HG02623 (cell line): ENCODE measurements at regions not wholly inside any gene's neighbourhood (a gene's known extent, or its start where the extent isn't known, plus 50 kb on each side); places are given as distances from the start of the nearest gene placed in this dataset.
"Not testable (repeated sequence)": the region's sequence is repeated elsewhere in the genome, so short reads cannot be mapped to it uniquely, and the experiment has no call there.

Source experiments
- ATAC-seq: cut with Tn5 transposase; IDR thresholded peaks from one replicate; pipeline ENCODE4 v1.9.1; 2021; ENCODE audit warnings: moderate library complexity; ENCODE audit not compliant: unreplicated experiment

- no peak for ATAC-seq
Observed at GRCh38 chr3:193922034-193922774, 213.7 kb upstream of the HES1 start.

- ATAC-seq, result not testable (repeated sequence)
Observed at GRCh38 chr3:193923958-193924357, 212.0 kb upstream of the HES1 start.

DNA sequence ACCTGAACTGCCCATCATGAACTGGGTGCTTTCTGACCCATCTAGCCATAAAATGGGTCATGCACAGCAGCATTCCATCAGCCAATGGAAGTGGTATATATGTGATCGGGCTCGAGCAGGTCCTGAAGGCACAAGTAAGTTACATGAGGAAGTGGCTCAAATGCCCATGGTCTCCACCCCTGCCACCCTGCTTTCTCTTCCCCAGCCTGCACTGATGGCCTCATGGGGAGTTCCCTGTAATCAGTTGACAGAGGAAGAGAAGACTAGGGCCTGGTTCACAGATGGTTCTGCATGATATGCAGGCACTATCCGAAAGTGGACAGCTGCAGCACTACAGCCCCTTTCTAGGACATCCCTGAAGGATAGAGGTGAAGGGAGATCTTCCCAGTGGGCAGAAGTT, 209.9 kb upstream of the HES1 start:
- ATAC-seq, result not testable (repeated sequence)

- ATAC-seq, result not testable (repeated sequence)
Observed at GRCh38 chr3:193927413-193928206, 208.3 kb upstream of the HES1 start.

DNA sequence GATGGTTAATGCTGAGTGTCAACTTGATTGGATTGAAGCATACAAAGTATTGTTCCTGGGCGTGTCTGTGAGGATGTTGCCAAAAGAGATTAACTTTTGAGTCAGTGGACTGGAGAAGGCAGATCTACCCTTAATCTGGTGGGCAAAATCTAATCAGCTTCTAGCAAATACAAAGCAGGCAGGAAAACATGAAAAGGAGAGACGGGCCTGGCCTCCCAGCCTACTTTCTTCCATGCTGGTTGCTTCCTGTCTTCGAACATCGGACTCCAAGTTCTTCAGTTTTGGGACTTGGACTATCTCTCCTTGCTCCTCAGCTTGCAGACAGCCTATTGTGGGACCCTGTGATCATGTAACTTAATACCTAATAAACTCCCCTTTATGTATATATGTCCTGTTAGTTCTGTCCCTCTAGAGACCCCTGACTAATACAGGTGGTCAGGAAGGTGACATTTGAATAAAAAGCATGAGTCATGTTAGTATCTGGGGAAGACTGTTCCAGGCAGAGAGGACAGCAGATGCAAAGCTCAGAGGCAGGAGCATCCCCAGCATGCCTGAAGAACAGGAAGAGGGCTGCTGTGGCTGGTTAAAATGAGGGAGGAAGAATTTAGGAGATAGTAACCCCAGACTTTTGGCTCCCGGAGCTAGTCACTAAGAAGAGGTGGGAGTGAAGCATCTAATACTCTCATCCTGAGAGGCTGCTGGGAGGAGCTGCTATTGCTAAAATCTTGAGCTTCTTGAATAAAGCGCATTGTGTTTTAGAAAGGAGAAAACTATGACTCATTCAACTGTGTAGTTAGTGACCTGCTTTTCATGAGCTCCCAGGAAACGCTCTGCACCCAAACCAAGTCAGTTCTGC, 207.4 kb upstream of the HES1 start:
- ATAC-seq, result no peak

- ATAC-seq, result no peak
Observed at GRCh38 chr3:193929373-193929772, 206.6 kb upstream of the HES1 start.

DNA sequence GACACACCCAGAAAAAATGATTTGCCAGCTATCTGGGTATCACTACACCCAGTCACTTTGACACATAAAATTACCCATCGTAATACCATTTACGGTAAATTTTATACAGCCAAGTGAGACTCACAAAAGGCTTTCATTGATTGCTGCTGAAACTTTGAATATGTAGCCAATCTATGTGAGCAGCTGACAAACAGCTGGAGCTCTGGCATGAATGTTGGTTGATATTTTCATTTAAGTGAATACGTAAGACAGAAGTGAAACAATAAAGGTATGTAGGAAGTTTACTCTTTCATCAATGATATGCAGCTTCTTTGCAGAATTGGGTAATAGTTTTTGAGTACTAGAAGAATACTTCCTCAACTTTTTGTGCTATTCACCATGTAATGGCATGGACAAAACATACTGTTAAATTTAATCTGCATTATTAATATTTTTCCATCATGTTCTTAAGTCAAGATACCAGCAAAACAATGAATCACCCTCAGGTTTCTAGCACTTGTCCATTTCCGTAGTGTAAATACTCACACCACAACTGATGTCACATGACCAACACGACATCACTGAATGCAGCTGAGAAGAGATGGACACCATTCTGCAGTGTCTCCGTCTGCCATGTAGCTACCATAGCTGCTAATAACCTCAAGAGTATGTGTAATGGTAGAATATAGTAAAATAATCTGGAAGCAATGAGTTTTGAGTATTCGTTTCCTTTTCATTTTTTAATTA, 205.9 kb upstream of the HES1 start:
- no peak for ATAC-seq

DNA sequence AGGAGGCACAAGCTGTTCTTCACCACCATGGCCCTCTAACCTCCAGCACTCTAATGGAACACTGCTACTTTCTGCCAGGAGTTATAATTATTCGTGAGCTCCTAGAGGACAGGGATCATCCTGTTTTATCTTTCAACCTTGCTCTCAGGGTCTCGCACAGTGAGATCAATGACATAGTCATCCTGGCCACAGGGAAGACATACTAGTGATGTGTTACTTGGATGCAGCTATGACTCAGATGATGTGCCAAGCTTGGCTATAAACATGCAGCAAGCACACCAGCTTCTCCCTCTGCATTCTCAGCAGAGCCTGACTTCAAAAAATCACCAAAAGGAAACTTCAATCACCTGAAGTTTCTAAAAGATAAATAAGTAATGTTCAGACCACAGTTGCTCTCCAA, 203.8 kb upstream of the HES1 start:
- ATAC-seq, result no peak

GRCh38 chr3:193932576-193932975, 203.4 kb upstream of the HES1 start:
- ATAC-seq, result no peak

GRCh38 chr3:193933451-193933850, 202.5 kb upstream of the HES1 start:
- ATAC-seq, result no peak

DNA sequence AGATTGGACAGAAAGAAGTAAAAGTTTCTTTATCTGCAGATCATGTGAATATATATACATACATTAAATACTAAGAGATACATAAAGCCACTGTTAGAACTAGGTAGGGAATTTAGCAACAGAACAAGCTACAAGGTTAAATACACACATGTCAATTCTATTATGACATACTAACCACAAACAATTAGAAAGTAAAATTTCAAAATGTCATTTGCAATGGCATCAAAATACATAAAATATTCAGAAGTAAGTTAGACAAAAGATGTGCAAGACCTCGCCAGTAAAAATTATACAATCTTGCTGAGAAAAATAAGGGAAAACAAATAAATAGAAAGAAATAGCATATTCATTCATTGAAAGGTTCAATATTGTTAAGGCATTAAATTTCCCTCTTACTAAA, 200.0 kb upstream of the HES1 start:
- no peak for ATAC-seq

GRCh38 chr3:193938613-193939012, 197.3 kb upstream of the HES1 start:
- ATAC-seq, result no peak

DNA sequence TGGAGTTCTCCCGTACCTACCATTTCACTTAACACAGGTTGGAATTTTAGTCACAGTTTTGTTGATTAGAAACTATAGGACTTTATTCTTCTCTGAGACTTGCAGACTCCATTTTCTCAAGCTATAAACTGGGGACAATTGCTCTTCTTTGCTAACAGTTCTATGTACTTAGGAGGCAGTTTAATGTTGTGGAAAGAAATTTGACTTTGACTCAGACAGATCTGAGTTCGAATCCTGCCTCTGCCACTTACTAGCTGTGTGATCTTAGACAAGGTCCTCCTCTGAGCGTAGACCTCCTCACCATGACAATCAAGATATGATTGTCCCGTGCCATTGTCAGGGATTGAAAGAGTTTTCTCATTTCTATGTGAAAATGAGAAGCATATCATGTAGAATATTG, 196.4 kb upstream of the HES1 start:
- no peak for ATAC-seq

DNA sequence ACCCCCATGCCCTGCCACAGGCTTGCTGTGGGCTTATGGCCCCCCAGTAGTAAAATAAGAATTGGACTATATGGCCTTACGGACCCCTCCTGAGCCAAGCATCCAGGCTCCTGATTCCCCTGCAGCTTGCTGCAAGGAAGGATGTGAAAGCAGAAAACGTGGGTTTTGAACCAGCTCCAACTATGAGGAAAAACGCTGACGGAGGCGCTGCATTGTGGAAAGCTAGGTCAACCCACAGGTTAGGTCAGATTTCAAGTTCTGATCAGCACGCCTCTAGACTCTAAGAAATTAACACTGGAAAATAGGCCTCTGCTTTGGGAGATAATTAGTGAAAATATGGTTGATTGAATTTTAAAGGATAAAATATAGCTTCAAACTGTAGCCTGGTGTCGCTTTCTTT, 195.4 kb upstream of the HES1 start:
- ATAC-seq, result no peak

GRCh38 chr3:193941486-193941885, 194.5 kb upstream of the HES1 start:
- ATAC-seq, result no peak

DNA sequence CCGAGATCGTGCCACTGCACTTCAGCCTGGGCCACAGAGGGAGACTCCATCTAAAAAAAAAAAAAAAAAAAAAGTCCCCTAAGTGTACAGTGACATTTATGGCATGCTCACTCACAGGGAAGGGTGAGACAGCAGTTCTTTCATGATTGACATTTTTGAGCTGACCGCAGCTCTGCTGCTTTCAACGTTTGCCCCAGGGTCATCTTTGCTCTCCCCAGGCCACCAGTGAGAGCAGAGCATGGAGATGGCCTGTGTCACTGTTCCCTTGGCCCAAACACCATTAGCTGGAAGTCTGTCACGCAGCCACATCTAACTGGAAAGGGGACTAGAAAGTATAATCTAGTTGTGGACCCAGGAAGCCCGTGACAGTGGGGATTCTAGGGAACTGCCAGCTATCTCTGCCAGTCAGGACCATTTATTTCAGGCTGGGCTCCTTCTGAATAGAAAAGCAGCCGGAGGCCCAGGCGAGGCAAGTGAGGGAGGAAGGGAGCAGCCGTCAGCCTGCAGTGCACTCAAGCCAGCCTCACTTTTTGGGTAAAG, 193.4 kb upstream of the HES1 start:
- no peak for ATAC-seq

- ATAC-seq, result no peak
Observed at GRCh38 chr3:193943200-193943599, 192.7 kb upstream of the HES1 start.

DNA sequence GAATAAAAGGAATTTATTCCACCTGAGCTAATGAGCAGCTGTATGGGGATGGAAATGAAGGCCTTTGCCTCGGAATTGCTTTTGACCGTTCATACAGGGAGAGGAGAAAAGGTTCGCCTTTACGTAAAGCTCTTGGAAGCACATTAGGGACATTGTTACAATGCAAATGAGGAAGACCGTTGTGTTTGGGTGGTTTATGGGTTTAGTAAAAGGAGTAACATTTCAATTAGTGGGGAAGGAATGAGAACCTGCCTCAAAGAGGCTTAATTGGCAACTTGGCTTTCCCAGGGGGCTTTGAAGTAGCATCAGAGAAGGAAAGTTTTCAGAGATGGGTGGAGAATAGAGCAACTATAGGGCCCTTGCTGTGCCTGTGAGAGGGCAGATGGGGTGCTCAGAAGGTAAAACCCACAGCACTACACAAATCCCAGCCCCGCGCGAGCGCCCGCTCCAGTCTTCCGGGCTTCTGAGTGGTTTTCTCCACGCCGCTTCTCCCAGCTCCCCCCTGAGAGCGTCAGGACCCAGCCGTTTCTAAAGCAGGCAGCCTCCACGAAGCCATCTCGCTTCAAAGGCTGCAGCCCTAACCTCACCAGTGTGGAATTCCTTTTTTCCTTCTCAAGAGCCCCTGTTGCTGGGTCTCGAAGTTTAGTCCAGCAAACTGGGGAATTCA, 192.0 kb upstream of the HES1 start:
- no peak for ATAC-seq

DNA sequence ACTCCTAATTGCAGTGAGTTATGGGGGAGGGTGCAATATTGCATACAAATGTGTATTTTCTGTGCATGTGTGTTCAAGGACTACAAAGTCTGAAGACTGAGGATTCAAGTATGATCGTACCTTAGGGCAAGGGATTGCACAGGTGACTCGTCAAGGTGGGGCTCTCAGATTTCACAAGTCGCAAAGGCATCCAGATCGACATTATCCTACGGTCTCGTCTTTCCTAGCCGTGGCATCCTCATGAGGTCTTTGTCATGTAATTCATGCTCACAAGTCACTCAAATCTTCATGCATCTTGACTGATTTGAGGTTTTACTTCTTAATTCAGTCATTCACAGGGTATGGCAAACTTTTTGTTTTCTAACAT, 191.4 kb upstream of the HES1 start:
- no peak for ATAC-seq

DNA sequence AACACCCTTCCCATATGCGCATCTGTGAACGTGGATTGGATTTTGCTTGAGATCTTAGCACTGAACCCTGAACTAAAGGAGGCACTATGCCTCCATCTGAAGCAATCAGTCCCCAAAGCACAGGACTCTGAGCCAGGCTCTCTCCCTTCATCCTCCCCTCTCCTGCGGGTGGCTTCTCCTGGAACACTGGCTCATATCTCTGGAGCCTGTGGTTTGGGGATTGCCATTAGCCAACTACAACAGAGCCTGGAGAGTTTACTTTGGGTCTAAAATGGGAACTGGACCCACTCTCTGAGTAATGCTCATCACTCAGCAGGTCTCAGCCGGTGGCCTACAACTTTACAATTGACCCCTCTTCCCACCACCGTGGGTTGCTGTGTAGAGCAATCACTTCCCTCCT, 190.8 kb upstream of the HES1 start:
- ATAC-seq, result no peak
